ENCODE measurements at regions not wholly inside any gene's neighbourhood (a gene's known extent, or its start where the extent isn't known, plus 50 kb on each side); places are given as distances from the start of the nearest gene placed in this dataset.

DNA sequence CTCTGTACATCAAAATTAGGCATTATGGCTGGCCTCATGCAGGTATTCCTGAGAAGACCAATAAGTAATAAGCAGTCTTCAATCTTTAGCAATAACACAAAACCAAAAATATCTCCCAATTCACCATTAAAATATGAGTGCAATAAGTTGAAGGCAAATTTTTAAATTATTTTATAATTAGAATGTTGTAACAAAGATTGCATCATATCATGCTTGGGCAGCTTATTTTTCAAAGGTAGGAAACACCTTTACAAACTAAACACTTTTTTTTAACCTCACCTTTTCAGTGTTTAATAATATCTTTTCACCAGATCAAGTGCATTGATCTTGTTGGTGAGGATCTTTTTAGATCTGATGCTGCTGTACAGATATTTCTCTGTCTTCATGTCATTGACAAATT lies 592.9 kb upstream of the PITX2 start:
- no peaks in the 10 kb centered on the region for H3K27me3 ChIP-seq (ENCODE audit: control insufficient read depth, insufficient read depth, low read length)
- no peak for ATAC-seq
- no peak overlapping the region for H3K4me3 ChIP-seq (ENCODE audit: low read depth in 2 of 2, low read length in 2 of 2)
- intact Hi-C loops (cut with micrococcal nuclease; ENCODE audit: unreplicated experiment) (no loop called here), in situ Hi-C loops (cut with HindIII; ENCODE audit: low pct_unique_long_range_greater_than_20kb, low sequenced_read_pairs) (no loop called here)
- no TSS peak for BruUV-seq (replicated peaks)
- ChIA-PET CTCF (no interaction called here), POLR2A (no interaction called here)
- DNase-seq (ENCODE audit: low read depth, low spot score): no peak
- no peaks in the 10 kb centered on the region for H3K36me3 ChIP-seq (ENCODE audit: control insufficient read depth, insufficient read depth, low read length)
- no peak overlapping the region for H3K27ac ChIP-seq (ENCODE audit: low read length)
- H3K4me1 ChIP-seq (ENCODE audit: control insufficient read depth, insufficient read depth, low read length): no peaks in the 10 kb centered on the region
- no peaks in the 10 kb centered on the region for H3K9me3 ChIP-seq (ENCODE audit: control insufficient read depth, insufficient read depth, low read depth, low read length)
- TF ChIP-seq SIN3A (IDR thresholded peaks at IDR 0.05; ENCODE audit: borderline replicate concordance, insufficient read depth, low read depth, low read length) (no peak), POLR2AphosphoS5 (IDR thresholded peaks at IDR 0.05; ENCODE audit: low read depth, low read length) (no peak), TCF7L2 (IDR thresholded peaks at IDR 0.05; ENCODE audit: low read depth, low read length) (no peak)
- TF ChIP-seq, protein P1, sequence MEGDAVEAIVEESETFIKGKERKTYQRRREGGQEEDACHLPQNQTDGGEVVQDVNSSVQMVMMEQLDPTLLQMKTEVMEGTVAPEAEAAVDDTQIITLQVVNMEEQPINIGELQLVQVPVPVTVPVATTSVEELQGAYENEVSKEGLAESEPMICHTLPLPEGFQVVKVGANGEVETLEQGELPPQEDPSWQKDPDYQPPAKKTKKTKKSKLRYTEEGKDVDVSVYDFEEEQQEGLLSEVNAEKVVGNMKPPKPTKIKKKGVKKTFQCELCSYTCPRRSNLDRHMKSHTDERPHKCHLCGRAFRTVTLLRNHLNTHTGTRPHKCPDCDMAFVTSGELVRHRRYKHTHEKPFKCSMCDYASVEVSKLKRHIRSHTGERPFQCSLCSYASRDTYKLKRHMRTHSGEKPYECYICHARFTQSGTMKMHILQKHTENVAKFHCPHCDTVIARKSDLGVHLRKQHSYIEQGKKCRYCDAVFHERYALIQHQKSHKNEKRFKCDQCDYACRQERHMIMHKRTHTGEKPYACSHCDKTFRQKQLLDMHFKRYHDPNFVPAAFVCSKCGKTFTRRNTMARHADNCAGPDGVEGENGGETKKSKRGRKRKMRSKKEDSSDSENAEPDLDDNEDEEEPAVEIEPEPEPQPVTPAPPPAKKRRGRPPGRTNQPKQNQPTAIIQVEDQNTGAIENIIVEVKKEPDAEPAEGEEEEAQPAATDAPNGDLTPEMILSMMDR (IDR thresholded peaks at IDR 0.05): no peak
- TF ChIP-seq, protein P2, sequence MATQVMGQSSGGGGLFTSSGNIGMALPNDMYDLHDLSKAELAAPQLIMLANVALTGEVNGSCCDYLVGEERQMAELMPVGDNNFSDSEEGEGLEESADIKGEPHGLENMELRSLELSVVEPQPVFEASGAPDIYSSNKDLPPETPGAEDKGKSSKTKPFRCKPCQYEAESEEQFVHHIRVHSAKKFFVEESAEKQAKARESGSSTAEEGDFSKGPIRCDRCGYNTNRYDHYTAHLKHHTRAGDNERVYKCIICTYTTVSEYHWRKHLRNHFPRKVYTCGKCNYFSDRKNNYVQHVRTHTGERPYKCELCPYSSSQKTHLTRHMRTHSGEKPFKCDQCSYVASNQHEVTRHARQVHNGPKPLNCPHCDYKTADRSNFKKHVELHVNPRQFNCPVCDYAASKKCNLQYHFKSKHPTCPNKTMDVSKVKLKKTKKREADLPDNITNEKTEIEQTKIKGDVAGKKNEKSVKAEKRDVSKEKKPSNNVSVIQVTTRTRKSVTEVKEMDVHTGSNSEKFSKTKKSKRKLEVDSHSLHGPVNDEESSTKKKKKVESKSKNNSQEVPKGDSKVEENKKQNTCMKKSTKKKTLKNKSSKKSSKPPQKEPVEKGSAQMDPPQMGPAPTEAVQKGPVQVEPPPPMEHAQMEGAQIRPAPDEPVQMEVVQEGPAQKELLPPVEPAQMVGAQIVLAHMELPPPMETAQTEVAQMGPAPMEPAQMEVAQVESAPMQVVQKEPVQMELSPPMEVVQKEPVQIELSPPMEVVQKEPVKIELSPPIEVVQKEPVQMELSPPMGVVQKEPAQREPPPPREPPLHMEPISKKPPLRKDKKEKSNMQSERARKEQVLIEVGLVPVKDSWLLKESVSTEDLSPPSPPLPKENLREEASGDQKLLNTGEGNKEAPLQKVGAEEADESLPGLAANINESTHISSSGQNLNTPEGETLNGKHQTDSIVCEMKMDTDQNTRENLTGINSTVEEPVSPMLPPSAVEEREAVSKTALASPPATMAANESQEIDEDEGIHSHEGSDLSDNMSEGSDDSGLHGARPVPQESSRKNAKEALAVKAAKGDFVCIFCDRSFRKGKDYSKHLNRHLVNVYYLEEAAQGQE (IDR thresholded peaks at IDR 0.05; ENCODE audit: insufficient read depth in 1 of 2, low read depth in 2 of 2, low read length in 1 of 2): no peak

DNA sequence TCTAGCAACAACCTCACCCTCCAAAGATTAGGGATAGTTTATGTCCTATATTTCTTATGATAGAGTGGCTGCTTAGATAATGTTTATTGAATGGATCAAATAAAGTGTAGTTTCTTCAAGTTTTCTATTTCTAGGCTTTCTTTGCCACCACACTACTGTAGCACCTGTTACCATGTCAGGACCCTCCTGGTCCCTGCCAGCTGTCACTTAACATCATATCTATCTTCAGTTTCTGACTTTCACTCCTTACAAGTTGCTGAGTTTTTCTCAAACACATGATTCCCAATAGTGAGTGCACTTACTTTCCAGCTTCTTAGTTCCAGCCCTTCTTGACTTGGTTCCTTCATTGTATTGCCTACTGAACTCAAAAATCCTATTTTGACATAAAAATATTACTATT lies 593.9 kb upstream of the PITX2 start:
- POLR2A ChIA-PET: no interaction called here

More for the DNA sequence above, 593.9 kb upstream of the PITX2 start:
- H3K4me3 ChIP-seq (ENCODE audit: low read depth in 2 of 2, low read length in 2 of 2): no peak overlapping the region
- in situ Hi-C loops (cut with HindIII; ENCODE audit: low pct_unique_long_range_greater_than_20kb, low sequenced_read_pairs): no loop called here
- no peaks in the 10 kb centered on the region for H3K36me3 ChIP-seq (ENCODE audit: control insufficient read depth, insufficient read depth, low read length)
- H3K27ac ChIP-seq (ENCODE audit: low read length): no peak overlapping the region
- intact Hi-C loops (cut with micrococcal nuclease; ENCODE audit: unreplicated experiment): no loop called here
- H3K9me3 ChIP-seq (ENCODE audit: control insufficient read depth, insufficient read depth, low read depth, low read length): no peaks in the 10 kb centered on the region
- DNase-seq (ENCODE audit: low read depth, low spot score) (no peak), ATAC-seq (no peak)
- CTCF ChIA-PET: no interaction called here
- no peaks in the 10 kb centered on the region for H3K27me3 ChIP-seq (ENCODE audit: control insufficient read depth, insufficient read depth, low read length)
- TF ChIP-seq, protein P2 (IDR thresholded peaks at IDR 0.05; ENCODE audit: insufficient read depth in 1 of 2, low read depth in 2 of 2, low read length in 1 of 2): no peak
- TF ChIP-seq POLR2AphosphoS5 (IDR thresholded peaks at IDR 0.05; ENCODE audit: low read depth, low read length) (no peak), TCF7L2 (IDR thresholded peaks at IDR 0.05; ENCODE audit: low read depth, low read length) (no peak), SIN3A (IDR thresholded peaks at IDR 0.05; ENCODE audit: borderline replicate concordance, insufficient read depth, low read depth, low read length) (no peak)
- TF ChIP-seq, protein P1 (IDR thresholded peaks at IDR 0.05): no peak
- BruUV-seq (replicated peaks): no TSS peak
- no peaks in the 10 kb centered on the region for H3K4me1 ChIP-seq (ENCODE audit: control insufficient read depth, insufficient read depth, low read length)
